Neuronal stem cell (in vitro differentiated cells): ENCODE measurements at regions not wholly inside any gene's neighbourhood (a gene's known extent, or its start where the extent isn't known, plus 50 kb on each side); places are given as distances from the start of the nearest gene placed in this dataset.

Source experiments
- DNase-seq: peaks from one replicate; pipeline ENCODE4 v3.0.0-alpha.2; 2013; ENCODE audit warnings: low spot score
- H2AFZ ChIP-seq: one replicate; pipeline ENCODE4 v1.6.1; 2013; ENCODE audit warnings: mild to moderate bottlenecking, low read length, inconsistent platforms
- H2AK5ac ChIP-seq: 2 replicates; pipeline ENCODE4 v1.6.1; 2013; ENCODE audit warnings: low read depth, mild to moderate bottlenecking, inconsistent platforms, low read length, moderate library complexity, mixed read lengths
- H2BK120ac ChIP-seq: 2 replicates; pipeline ENCODE4 v1.6.1; 2013; ENCODE audit warnings: low read depth, mild to moderate bottlenecking, inconsistent platforms, low read length, moderate library complexity, mixed read lengths
- H2BK12ac ChIP-seq: one replicate; pipeline ENCODE4 v1.6.1; 2013; ENCODE audit warnings: low read length, inconsistent platforms
- H2BK15ac ChIP-seq: 2 replicates; pipeline ENCODE4 v1.6.1; 2013; ENCODE audit warnings: mild to moderate bottlenecking, low read length, inconsistent platforms, mixed read lengths
- H2BK5ac ChIP-seq: one replicate; pipeline ENCODE4 v1.6.1; 2013; ENCODE audit warnings: inconsistent platforms, mild to moderate bottlenecking, low read length, moderate library complexity
- H3K14ac ChIP-seq: one replicate; pipeline ENCODE4 v1.6.1; 2013; ENCODE audit warnings: low read length, inconsistent platforms
- H3K18ac ChIP-seq: 2 replicates; pipeline ENCODE4 v1.6.1; 2013; ENCODE audit warnings: low read length, inconsistent platforms
- H3K23ac ChIP-seq: 2 replicates; pipeline ENCODE4 v1.6.1; 2013; ENCODE audit warnings: low read depth, mild to moderate bottlenecking, mixed read lengths, low read length, inconsistent platforms; ENCODE audit not compliant: poor library complexity
- H3K27ac ChIP-seq: replicated peaks from 3 replicates; pipeline ENCODE4 v1.5.1; 2013; ENCODE audit warnings: low read length, inconsistent platforms
- H3K27me3 ChIP-seq, 3 experiments: 2 replicates each; pipeline ENCODE4 v1.6.1; 2013; ENCODE audit warnings: low read length in 3 of 3, mild to moderate bottlenecking in 2 of 3, inconsistent platforms in 1 of 3, low read depth in 1 of 3, mixed read lengths in 1 of 3, moderate library complexity in 1 of 3; ENCODE audit not compliant: control insufficient read depth in 3 of 3, insufficient read depth in 3 of 3
- H3K36me3 ChIP-seq, 2 donors: replicated peaks in 1 of 2; 2 replicates each; pipeline ENCODE4 v1.6.1; 2013; ENCODE audit warnings: low read length in 2 of 2; ENCODE audit not compliant: control insufficient read depth in 2 of 2, insufficient read depth in 2 of 2
- H3K4ac ChIP-seq: 2 replicates; pipeline ENCODE4 v1.6.1; 2013; ENCODE audit warnings: inconsistent platforms, mild to moderate bottlenecking, low read length, moderate library complexity
- H3K4me1 ChIP-seq, 2 donors: 1 replicate in 1 of 2; 2 replicates in 1 of 2; pipeline ENCODE4 v1.6.1; 2013; ENCODE audit warnings: low read length in 2 of 2, low read depth in 1 of 2; ENCODE audit not compliant: control insufficient read depth in 2 of 2, insufficient read depth in 1 of 2
- H3K4me2 ChIP-seq: one replicate; pipeline ENCODE4 v1.6.1; 2013; ENCODE audit warnings: mild to moderate bottlenecking, low read length, inconsistent platforms; ENCODE audit not compliant: insufficient read depth, poor library complexity, severe bottlenecking
- H3K4me3 ChIP-seq, 2 donors: 2 replicates each; pipeline ENCODE4 v1.5.1; 2013; ENCODE audit warnings: low read length in 2 of 2, mild to moderate bottlenecking in 2 of 2, inconsistent platforms in 1 of 2, moderate library complexity in 1 of 2
- H3K79me1 ChIP-seq: one replicate; pipeline ENCODE4 v1.6.1; 2013; ENCODE audit warnings: low read depth, mild to moderate bottlenecking, inconsistent platforms, low read length, moderate library complexity
- H3K9ac ChIP-seq: one replicate; pipeline ENCODE4 v1.6.1; 2013; ENCODE audit warnings: mild to moderate bottlenecking, low read depth, low read length, inconsistent platforms; ENCODE audit not compliant: poor library complexity
- H3K9me3 ChIP-seq, 2 donors: replicated peaks in 1 of 2; 2 replicates each; pipeline versions ENCODE3 to v1.6.1; 2013; ENCODE audit warnings: low read length in 2 of 2, mild to moderate bottlenecking in 2 of 2, inconsistent platforms in 1 of 2, low read depth in 1 of 2, mixed read lengths in 1 of 2, moderate library complexity in 1 of 2; ENCODE audit not compliant: control insufficient read depth in 2 of 2, insufficient read depth in 1 of 2
- H4K8ac ChIP-seq: one replicate; pipeline ENCODE4 v1.6.1; 2013; ENCODE audit warnings: low read depth, mild to moderate bottlenecking, inconsistent platforms, low read length, moderate library complexity
- H4K91ac ChIP-seq: one replicate; pipeline ENCODE4 v1.6.1; 2013; ENCODE audit warnings: low read length, low read depth, mild to moderate bottlenecking, inconsistent platforms; ENCODE audit not compliant: poor library complexity
- WGBS, 2 donors: extraction: QIAGEN DNeasy Blood & Tissue Kit; methylation state at CpG; one replicate each; pipeline ENCODE4 v1.1.7; 2013; ENCODE audit warnings: missing lambda C conversion rate in 2 of 2, mixed read lengths in 1 of 2; ENCODE audit not compliant: insufficient read length in 2 of 2, insufficient replicate concordance in 1 of 2; ENCODE audit errors: extremely low coverage in 2 of 2; 5-methylcytosine and 5-hydroxymethylcytosine counted together

- Histone ChIP-seq H2AFZ (no peak overlapping the region), H3K27me3 (no peaks in the 10 kb centered on the region), H3K18ac (peak overlapping the region; percentile 75), H3K9me3 (peaks cover 0 to 4% of the 10 kb centered on the region in 2 donors), H2BK15ac (peak overlapping the region; percentile 33), H3K14ac (no peak overlapping the region), H2AK5ac (no peak overlapping the region), H2BK12ac (peak overlapping the region; percentile 24), H2BK120ac (no peak overlapping the region), H3K9ac (no peak overlapping the region), H4K8ac (no peak overlapping the region), H3K4me1 (peaks cover 0 to 15% of the 10 kb centered on the region in 2 donors), H3K4me3 (no peak overlapping the region), H4K91ac (no peak overlapping the region), H3K27ac (no peak overlapping the region), H3K4ac (no peak overlapping the region), H3K79me1 (no peaks in the 10 kb centered on the region), H3K4me2 (no peak overlapping the region), H3K23ac (no peak overlapping the region), H2BK5ac (no peak overlapping the region), H3K36me3 (no peaks in the 10 kb centered on the region)
- no peak for DNase-seq
- WGBS, 2 donors, result no CpG with 5 or more reads among the region's 6 CpGs
Measured at GRCh38 chr17:34782271-34782670, 179.0 kb downstream of the CCT6B start.

GRCh38 chr17:34781571-34782108 lies 179.6 kb downstream of the CCT6B start:
- Histone ChIP-seq H4K8ac (no peak overlapping the region), H2BK12ac (no peak overlapping the region), H3K14ac (no peak overlapping the region), H3K9ac (peak overlapping the region; percentile 15), H3K27ac (peak overlapping the region; percentile 33), H3K27me3 (no peaks in the 10 kb centered on the region), H2BK15ac (no peak overlapping the region), H2AFZ (no peak overlapping the region), H2BK5ac (no peak overlapping the region), H3K4me1 (peaks cover 0 to 15% of the 10 kb centered on the region in 2 donors), H3K79me1 (no peaks in the 10 kb centered on the region), H2BK120ac (no peak overlapping the region), H2AK5ac (no peak overlapping the region), H4K91ac (no peak overlapping the region), H3K9me3 (peaks cover 0 to 4% of the 10 kb centered on the region in 2 donors), H3K4me2 (no peak overlapping the region), H3K4ac (no peak overlapping the region), H3K23ac (no peak overlapping the region), H3K18ac (peak overlapping the region; percentile 54), H3K36me3 (no peaks in the 10 kb centered on the region), H3K4me3 (no peak overlapping the region)
- DNase-seq, result peak; percentile 21
- no CpG with 5 or more reads among the region's 12 CpGs for WGBS, 2 donors

- no peak overlapping the region for H2BK12ac ChIP-seq
- H3K79me1 ChIP-seq, result no peaks in the 10 kb centered on the region
- peaks cover 0 to 15% of the 10 kb centered on the region in 2 donors for H3K4me1 ChIP-seq
- H3K4me3 ChIP-seq, result no peak overlapping the region
- no peak overlapping the region for H3K27ac ChIP-seq
- no peak for DNase-seq
- no peak overlapping the region for H3K23ac ChIP-seq
- no peak overlapping the region for H3K18ac ChIP-seq
- no peaks in the 10 kb centered on the region for H3K36me3 ChIP-seq
- H3K4ac ChIP-seq, result no peak overlapping the region
- H2BK120ac ChIP-seq, result no peak overlapping the region
- no peak overlapping the region for H2BK5ac ChIP-seq
- no peak overlapping the region for H3K4me2 ChIP-seq
- no peak overlapping the region for H3K14ac ChIP-seq
- no peak overlapping the region for H3K9ac ChIP-seq
- no peak overlapping the region for H4K91ac ChIP-seq
- H4K8ac ChIP-seq, result no peak overlapping the region
- no peak overlapping the region for H2BK15ac ChIP-seq
- no CpG with 5 or more reads among the region's 3 CpGs for WGBS, 2 donors
- peaks cover 0 to 4% of the 10 kb centered on the region in 2 donors for H3K9me3 ChIP-seq
- no peak overlapping the region for H2AK5ac ChIP-seq
- no peak overlapping the region for H2AFZ ChIP-seq
- H3K27me3 ChIP-seq, result peaks cover 0 to 2% (median 0%) of the 10 kb centered on the region in 3 experiments
Measured at GRCh38 chr17:34781071-34781470, 180.2 kb downstream of the CCT6B start.

- Histone ChIP-seq H3K4me3 (peak overlapping the region in 1 of 2 donors; percentile 36), H3K4me2 (no peak overlapping the region), H3K27ac (no peak overlapping the region), H3K4me1 (peaks cover 0 to 15% of the 10 kb centered on the region in 2 donors), H3K9me3 (peaks cover 0 to 4% of the 10 kb centered on the region in 2 donors), H2AK5ac (no peak overlapping the region), H3K23ac (no peak overlapping the region), H3K36me3 (no peaks in the 10 kb centered on the region), H2BK120ac (no peak overlapping the region), H3K4ac (no peak overlapping the region), H3K27me3 (peaks cover 0 to 2% (median 0%) of the 10 kb centered on the region in 3 experiments), H2BK15ac (no peak overlapping the region), H4K8ac (no peak overlapping the region), H2BK5ac (no peak overlapping the region), H3K9ac (no peak overlapping the region), H2BK12ac (no peak overlapping the region), H2AFZ (no peak overlapping the region), H3K18ac (peak overlapping the region; percentile 5), H4K91ac (no peak overlapping the region), H3K79me1 (no peaks in the 10 kb centered on the region), H3K14ac (no peak overlapping the region)
- WGBS, 2 donors, result no CpG with 5 or more reads among the region's 3 CpGs
- DNase-seq, result no peak
Measured at GRCh38 chr17:34780438-34780837, 180.8 kb downstream of the CCT6B start.
